HG03060 (cell line): ENCODE measurements at regions not wholly inside any gene's neighbourhood (a gene's known extent, or its start where the extent isn't known, plus 50 kb on each side); places are given as distances from the start of the nearest gene placed in this dataset.
"Not testable (repeated sequence)": the region's sequence is repeated elsewhere in the genome, so short reads cannot be mapped to it uniquely, and the experiment has no call there.

Source experiments
- ATAC-seq: cut with Tn5 transposase; IDR thresholded peaks from one replicate; pipeline ENCODE4 v1.9.1; 2021; ENCODE audit warnings: low read depth, moderate number of reproducible peaks; ENCODE audit not compliant: unreplicated experiment

GRCh38 chr11:86149792-86150191 is 80.9 kb upstream of the PICALM start:
- ATAC-seq, result no peak

GRCh38 chr11:86148345-86148747 is 79.5 kb upstream of the PICALM start:
- ATAC-seq, result no peak

GRCh38 chr11:86147004-86147403 is 78.1 kb upstream of the PICALM start:
- no peak for ATAC-seq

- no peak for ATAC-seq
Observed at GRCh38 chr11:86145439-86146156, 76.7 kb upstream of the PICALM start.

GRCh38 chr11:86144846-86145245 is 76.0 kb upstream of the PICALM start:
- ATAC-seq, result no peak

GRCh38 chr11:86144087-86144486 is 75.2 kb upstream of the PICALM start:
- ATAC-seq, result not testable (repeated sequence)

GRCh38 chr11:86143087-86144030 is 74.5 kb upstream of the PICALM start:
- no peak for ATAC-seq

GRCh38 chr11:86142170-86142569 is 73.3 kb upstream of the PICALM start:
- no peak for ATAC-seq

GRCh38 chr11:86141727-86142126 is 72.8 kb upstream of the PICALM start:
- no peak for ATAC-seq

- no peak for ATAC-seq
Observed at GRCh38 chr11:86140334-86140990, 71.6 kb upstream of the PICALM start.

GRCh38 chr11:86138958-86139357 is 70.1 kb upstream of the PICALM start:
- ATAC-seq, result no peak

GRCh38 chr11:86136538-86136937 is 67.7 kb upstream of the PICALM start:
- ATAC-seq, result no peak

GRCh38 chr11:86135319-86135714 is 66.4 kb upstream of the PICALM start:
- no peak for ATAC-seq

- no peak for ATAC-seq
Observed at GRCh38 chr11:86134580-86135318, 65.9 kb upstream of the PICALM start.

GRCh38 chr11:86132667-86133249 is 63.9 kb upstream of the PICALM start:
- no peak for ATAC-seq

GRCh38 chr11:86129740-86130540 is 61.1 kb upstream of the PICALM start:
- ATAC-seq, result no peak

- no peak for ATAC-seq
Observed at GRCh38 chr11:86128914-86129313, 60.0 kb upstream of the PICALM start.

GRCh38 chr11:86126862-86127261 is 58.0 kb upstream of the PICALM start:
- no peak for ATAC-seq
